Activated T-helper 2 cell treated with anti-CD3 and anti-CD28 coated beads, Interferon-gamma antibody, Interleukin-2, Interleukin-4, amounts not matched to agents 10 μg/mL and 5 μg/mL and 100 μg/mL, durations not matched to agents 14 hours and 24 hours and 36 hours (primary cell): ENCODE measurements at regions not wholly inside any gene's neighbourhood (a gene's known extent, or its start where the extent isn't known, plus 50 kb on each side); places are given as distances from the start of the nearest gene placed in this dataset.

ENCODE experiments used
- DNase-seq: peaks from one replicate; pipeline ENCODE4 v3.0.0; 2021; ENCODE audit warnings: low spot score
- H3K27ac Mint-ChIP-seq: one replicate; pipeline ENCODE4 v1.8.0; 2021; ENCODE audit warnings: mixed read lengths
- H3K27me3 Mint-ChIP-seq: one replicate; pipeline ENCODE4 v1.8.0; 2021; ENCODE audit warnings: low read depth, mixed read lengths
- H3K36me3 Mint-ChIP-seq: one replicate; pipeline ENCODE4 v1.8.0; 2021; ENCODE audit warnings: low read depth, mixed read lengths
- H3K4me1 Mint-ChIP-seq: one replicate; pipeline ENCODE4 v1.8.0; 2021; ENCODE audit warnings: low read depth, mixed read lengths
- H3K4me3 Mint-ChIP-seq: one replicate; pipeline ENCODE4 v1.8.0; 2021; ENCODE audit warnings: low read depth, mild to moderate bottlenecking, moderate library complexity, mixed read lengths
- H3K9me3 Mint-ChIP-seq: one replicate; pipeline ENCODE4 v1.8.0; 2021; ENCODE audit warnings: mixed read lengths
- intact Hi-C: fragments of 100-400 bp; cut with micrococcal nuclease; formaldehyde crosslinking; loops from one replicate; pipeline ENCODE4 v1.15.1; 2023

DNA sequence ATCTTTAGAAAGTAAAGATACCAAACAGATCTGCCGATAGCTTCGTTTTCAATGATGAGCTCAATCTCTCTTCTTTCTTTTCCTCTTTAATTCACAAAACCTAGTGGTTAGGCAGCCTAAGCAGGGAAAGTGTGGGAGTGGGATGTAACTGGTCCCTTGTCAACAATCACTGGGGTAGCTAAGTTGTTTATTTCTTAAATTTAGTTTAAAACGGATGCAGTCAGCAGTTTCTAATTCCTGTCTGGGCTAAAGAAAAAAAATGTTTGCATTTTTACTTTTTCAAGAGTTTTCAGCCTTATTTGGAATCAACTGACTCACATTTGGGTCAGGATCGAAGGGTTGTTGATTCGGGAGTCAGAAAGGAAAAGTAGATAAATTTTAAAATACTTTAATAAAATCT lies 137.7 kb upstream of the TACR1 start:
- Mint-ChIP-seq H3K4me3 (no peak overlapping the region), H3K27me3 (no peaks in the 10 kb centered on the region), H3K4me1 (no peaks in the 10 kb centered on the region), H3K27ac (no peak overlapping the region), H3K36me3 (no peaks in the 10 kb centered on the region), H3K9me3 (no peaks in the 10 kb centered on the region)
- DNase-seq, result no peak
- intact Hi-C loops, result no loop called here

DNA sequence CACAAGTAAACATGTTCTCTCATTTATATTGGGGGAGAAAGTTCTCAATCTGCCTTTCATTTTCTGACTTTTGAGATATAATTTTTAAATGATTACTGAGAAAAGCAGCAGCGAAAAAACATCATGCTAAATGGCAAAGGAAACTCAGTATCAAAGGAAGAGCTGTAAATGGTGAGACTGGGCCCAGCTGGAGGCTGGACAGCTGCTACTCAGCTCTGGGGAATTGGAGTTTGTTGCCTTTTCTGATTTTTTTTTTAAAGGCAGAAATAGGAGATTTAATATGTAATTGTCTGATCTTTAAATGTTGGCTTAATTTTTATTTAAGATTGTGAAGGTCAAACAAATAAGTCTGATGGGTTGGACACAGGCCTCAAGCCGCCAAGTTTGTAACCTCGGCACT lies 137.1 kb upstream of the TACR1 start:
- intact Hi-C loops, result no loop called here
- Mint-ChIP-seq H3K4me1 (no peaks in the 10 kb centered on the region), H3K27ac (no peak overlapping the region), H3K4me3 (no peak overlapping the region), H3K36me3 (no peaks in the 10 kb centered on the region), H3K9me3 (no peaks in the 10 kb centered on the region), H3K27me3 (no peaks in the 10 kb centered on the region)
- no peak for DNase-seq

DNA sequence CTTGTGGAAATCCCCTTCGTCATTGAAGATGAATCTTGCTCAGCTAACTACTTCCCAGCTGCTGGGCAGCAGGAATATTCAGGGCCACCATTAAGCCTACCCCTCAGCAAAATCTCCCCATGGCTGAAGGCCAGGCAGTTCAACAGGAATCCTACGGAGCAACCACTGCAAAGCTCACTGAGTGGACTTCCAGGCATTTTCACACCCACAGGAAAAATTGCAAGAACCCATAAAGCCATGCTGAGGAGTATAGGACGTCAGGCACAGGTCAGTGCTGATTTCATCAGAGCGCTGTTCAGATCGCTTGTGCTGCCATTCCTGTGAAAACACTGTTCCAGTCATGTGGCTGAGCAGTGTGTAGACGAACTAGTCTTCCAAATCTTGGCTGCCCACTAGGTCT lies 134.8 kb upstream of the TACR1 start:
- H3K27ac Mint-ChIP-seq, result no peak overlapping the region
- no peaks in the 10 kb centered on the region for H3K9me3 Mint-ChIP-seq
- intact Hi-C loops, result no loop called here
- H3K36me3 Mint-ChIP-seq, result no peaks in the 10 kb centered on the region
- no peak overlapping the region for H3K4me3 Mint-ChIP-seq
- DNase-seq, result no peak
- H3K27me3 Mint-ChIP-seq, result no peaks in the 10 kb centered on the region
- H3K4me1 Mint-ChIP-seq, result no peaks in the 10 kb centered on the region

DNA sequence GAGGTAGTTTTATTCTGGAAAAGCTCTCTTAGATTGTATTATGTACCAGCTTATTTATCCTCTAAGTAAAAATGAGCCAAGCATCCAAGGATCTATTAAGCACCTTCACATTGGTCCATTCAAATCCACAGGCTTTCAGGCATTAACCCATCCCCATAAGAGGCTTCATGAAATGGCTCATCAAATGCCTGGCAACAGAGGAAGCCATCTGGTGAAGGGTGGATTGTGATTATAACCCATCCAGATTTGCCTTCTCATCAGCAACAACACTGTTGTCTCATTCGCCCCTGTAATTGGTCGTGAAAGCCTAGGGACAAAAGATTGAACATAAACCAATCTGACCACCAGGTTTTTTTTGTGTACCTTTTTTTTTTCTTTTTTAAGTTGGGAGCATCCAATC lies 134.3 kb upstream of the TACR1 start:
- Mint-ChIP-seq H3K36me3 (no peaks in the 10 kb centered on the region), H3K4me3 (no peak overlapping the region), H3K27me3 (no peaks in the 10 kb centered on the region), H3K9me3 (no peaks in the 10 kb centered on the region), H3K4me1 (no peaks in the 10 kb centered on the region), H3K27ac (no peak overlapping the region)
- intact Hi-C loops, result no loop called here
- no peak for DNase-seq

DNA sequence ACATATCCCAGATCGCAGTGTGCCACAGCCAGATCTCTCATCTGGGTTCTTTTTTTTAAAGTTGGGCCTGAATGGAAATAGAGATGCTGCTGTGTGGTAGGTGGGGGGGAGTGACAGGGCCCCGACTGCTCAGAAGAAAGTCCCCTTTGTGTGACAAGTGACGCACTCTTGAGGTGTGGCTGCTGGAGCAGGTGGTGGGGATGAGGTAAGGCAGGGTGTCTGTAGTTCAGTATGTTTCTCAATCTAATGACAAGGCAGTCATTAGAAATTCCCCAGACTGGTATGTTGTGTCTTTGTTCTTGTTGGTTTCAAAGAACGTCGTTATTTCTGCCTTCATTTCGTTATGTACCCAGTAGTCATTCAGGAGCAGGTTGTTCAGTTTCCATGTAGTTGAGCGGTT lies 128.8 kb upstream of the TACR1 start:
- H3K4me3 Mint-ChIP-seq, result no peak overlapping the region
- DNase-seq, result no peak
- H3K36me3 Mint-ChIP-seq, result no peaks in the 10 kb centered on the region
- intact Hi-C loops, result no loop called here
- H3K9me3 Mint-ChIP-seq, result no peaks in the 10 kb centered on the region
- no peaks in the 10 kb centered on the region for H3K27me3 Mint-ChIP-seq
- no peak overlapping the region for H3K27ac Mint-ChIP-seq
- H3K4me1 Mint-ChIP-seq, result no peaks in the 10 kb centered on the region

DNA sequence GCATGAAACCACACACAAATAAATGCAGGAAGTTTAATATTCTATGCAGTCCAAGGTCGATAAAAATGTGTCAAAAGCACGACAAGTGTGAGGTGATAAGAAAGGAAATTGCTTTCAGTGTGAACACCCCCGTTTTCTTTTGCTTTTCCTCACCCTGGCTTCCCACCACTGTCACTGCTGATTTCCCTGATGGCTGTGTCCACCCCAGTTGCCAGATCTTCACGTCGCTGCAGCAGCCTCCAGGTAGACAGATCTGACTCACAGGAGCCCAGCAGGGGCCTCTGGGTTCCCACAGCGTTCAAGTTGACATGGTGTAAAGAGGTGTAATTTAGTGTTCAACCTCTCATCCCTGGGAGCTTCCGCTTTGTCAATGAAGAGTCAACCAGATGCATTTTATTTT lies 128.0 kb upstream of the TACR1 start:
- H3K4me1 Mint-ChIP-seq, result no peaks in the 10 kb centered on the region
- no peaks in the 10 kb centered on the region for H3K27me3 Mint-ChIP-seq
- no peaks in the 10 kb centered on the region for H3K9me3 Mint-ChIP-seq
- intact Hi-C loops, result no loop called here
- no peak overlapping the region for H3K4me3 Mint-ChIP-seq
- DNase-seq, result no peak
- no peaks in the 10 kb centered on the region for H3K36me3 Mint-ChIP-seq
- no peak overlapping the region for H3K27ac Mint-ChIP-seq

DNA sequence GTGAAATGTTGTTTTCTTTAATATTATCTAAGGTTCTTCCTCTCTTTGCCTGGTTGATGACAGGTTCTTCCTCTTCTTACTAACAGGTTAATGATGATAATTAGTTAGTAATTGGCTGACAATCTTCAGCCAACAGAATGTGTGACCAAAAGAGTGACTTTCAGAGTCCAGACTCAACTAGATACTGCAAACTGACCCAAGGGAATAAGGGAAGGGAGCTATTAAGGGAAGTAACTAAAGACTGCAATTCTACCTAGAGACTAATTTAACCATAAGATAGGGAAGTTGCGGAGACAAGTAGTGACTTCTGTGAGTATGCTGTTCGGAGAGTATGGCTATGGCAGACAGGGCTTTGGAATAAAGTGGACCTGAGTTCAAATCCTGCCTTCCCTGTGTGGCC lies 127.3 kb upstream of the TACR1 start:
- DNase-seq, result no peak
- H3K4me1 Mint-ChIP-seq, result no peaks in the 10 kb centered on the region
- no peak overlapping the region for H3K27ac Mint-ChIP-seq
- intact Hi-C loops, result no loop called here
- H3K36me3 Mint-ChIP-seq, result no peaks in the 10 kb centered on the region
- H3K4me3 Mint-ChIP-seq, result no peak overlapping the region
- no peaks in the 10 kb centered on the region for H3K9me3 Mint-ChIP-seq
- H3K27me3 Mint-ChIP-seq, result no peaks in the 10 kb centered on the region

DNA sequence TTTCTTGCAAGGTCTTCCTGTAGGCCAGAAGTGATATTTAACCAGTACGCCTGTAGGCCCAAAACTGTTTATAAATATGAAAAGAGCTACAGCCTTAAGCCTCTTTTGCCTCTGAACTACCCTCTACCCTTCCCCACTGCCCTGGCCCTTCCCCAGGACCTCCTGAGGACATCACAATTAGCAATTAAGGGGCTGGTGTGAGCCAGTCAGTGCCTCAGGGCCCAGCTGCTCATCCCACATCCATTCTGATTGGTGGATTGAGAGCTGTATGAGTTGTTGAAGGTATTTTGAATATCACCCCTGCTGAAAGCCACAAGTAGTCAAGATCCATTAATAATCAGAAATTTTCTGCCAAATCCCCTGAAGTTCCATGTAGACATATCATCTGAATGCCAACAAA lies 126.3 kb upstream of the TACR1 start:
- Mint-ChIP-seq H3K27me3 (no peaks in the 10 kb centered on the region), H3K4me3 (no peak overlapping the region), H3K4me1 (no peaks in the 10 kb centered on the region), H3K9me3 (no peaks in the 10 kb centered on the region), H3K36me3 (no peaks in the 10 kb centered on the region), H3K27ac (no peak overlapping the region)
- DNase-seq, result no peak
- intact Hi-C loops, result no loop called here

DNA sequence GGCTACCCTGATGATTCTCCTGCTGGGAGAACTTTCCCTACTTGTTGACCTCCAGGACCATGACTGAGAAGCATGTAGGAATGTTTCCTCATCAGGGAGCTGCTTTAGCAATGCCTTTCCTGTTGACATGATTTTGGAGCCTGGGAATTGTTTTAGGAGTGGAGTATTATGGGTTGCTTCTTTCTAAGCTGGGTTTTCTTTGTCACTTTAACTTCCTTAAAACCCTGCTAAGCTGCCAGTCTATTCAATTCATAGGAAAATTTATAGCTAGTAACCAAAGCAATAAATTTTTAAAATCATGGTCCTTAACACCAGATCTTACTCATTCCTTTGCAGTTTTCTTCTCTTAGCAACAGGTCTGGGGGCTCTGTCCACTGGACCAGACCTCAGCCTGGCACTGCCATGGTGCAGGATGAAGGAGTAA lies 125.6 kb upstream of the TACR1 start:
- no peak overlapping the region for H3K27ac Mint-ChIP-seq
- H3K9me3 Mint-ChIP-seq, result no peaks in the 10 kb centered on the region
- no peaks in the 10 kb centered on the region for H3K27me3 Mint-ChIP-seq
- H3K4me3 Mint-ChIP-seq, result no peak overlapping the region
- H3K4me1 Mint-ChIP-seq, result no peaks in the 10 kb centered on the region
- H3K36me3 Mint-ChIP-seq, result no peaks in the 10 kb centered on the region
- no peak for DNase-seq
- intact Hi-C loops, result no loop called here

DNA sequence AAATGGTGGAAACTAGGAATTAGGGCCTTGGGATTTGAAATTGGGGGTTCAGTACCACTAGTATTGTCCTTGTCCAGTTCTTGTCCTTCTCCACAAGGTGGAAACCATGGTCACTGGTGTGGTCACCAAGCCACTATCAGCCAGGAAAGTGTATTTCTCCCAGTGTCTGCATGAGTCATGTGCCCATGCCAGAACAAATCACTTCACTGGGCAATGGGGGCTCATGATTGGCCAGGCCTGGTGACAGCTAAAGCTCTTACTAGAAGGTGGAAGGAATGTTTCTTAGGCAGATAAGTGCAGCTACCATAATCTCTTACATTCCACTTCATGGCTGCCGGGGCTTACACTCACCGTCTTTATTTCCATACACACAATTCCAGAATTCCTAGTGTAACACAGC lies 124.8 kb upstream of the TACR1 start:
- intact Hi-C loops, result no loop called here
- H3K4me1 Mint-ChIP-seq, result no peaks in the 10 kb centered on the region
- H3K27me3 Mint-ChIP-seq, result no peaks in the 10 kb centered on the region
- no peaks in the 10 kb centered on the region for H3K9me3 Mint-ChIP-seq
- no peak overlapping the region for H3K27ac Mint-ChIP-seq
- DNase-seq, result no peak
- no peak overlapping the region for H3K4me3 Mint-ChIP-seq
- H3K36me3 Mint-ChIP-seq, result no peaks in the 10 kb centered on the region

DNA sequence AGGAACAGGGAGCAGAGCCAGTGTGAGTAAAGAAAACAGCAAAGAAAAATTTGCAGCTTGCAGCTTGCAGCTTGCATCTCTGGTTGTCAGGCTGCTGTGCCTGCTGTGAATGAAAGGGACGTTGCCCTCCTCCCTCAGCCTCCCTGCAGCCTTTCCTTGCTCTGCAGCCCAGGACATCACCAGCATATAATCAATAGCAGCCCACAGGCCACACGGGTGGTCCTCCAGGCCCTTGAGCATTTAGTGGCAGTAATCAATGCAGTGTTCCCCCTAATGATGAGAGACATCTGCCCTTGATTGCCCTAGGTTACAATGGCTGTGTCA lies 122.2 kb upstream of the TACR1 start:
- Mint-ChIP-seq H3K9me3 (no peaks in the 10 kb centered on the region), H3K4me1 (no peaks in the 10 kb centered on the region), H3K4me3 (no peak overlapping the region), H3K27ac (no peak overlapping the region), H3K27me3 (no peaks in the 10 kb centered on the region), H3K36me3 (no peaks in the 10 kb centered on the region)
- DNase-seq, result no peak
- intact Hi-C loops, result no loop called here

DNA sequence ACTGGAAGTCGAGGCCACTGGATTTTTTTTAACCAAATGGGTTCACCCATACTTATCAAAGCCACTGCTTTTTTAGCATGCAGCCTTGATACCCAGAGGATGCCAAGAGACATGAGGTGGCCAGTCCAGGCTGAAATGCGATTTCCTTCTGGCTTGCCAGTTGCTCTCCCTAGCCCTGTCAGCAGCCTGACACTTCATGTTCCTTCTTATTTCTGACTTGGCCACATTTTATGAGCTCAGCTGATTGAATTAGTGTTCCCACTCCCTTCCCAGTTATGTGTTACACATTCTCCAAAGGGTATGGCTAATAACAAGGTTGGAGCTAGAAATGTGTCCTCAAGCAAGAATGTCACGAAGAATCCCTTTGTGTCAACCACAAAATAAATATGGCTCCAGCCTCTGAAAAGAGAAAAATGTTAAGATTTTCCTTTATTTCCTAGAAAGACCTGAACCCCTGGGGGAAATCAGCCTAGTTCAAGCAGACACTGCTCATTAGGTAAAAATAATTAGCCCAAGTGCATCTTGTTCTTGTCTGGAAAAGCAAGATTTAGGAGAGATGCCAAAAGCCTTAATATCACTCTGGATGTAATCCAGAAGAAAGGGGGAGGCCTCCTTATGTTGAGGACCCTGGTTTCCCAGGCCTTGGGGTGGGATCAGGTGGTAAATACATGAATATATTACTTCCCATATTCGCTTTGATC lies 121.7 kb upstream of the TACR1 start:
- intact Hi-C loops, result no loop called here
- H3K27me3 Mint-ChIP-seq, result no peaks in the 10 kb centered on the region
- H3K9me3 Mint-ChIP-seq, result no peaks in the 10 kb centered on the region
- no peak overlapping the region for H3K27ac Mint-ChIP-seq
- no peak overlapping the region for H3K4me3 Mint-ChIP-seq
- no peaks in the 10 kb centered on the region for H3K4me1 Mint-ChIP-seq
- no peaks in the 10 kb centered on the region for H3K36me3 Mint-ChIP-seq
- no peak for DNase-seq

DNA sequence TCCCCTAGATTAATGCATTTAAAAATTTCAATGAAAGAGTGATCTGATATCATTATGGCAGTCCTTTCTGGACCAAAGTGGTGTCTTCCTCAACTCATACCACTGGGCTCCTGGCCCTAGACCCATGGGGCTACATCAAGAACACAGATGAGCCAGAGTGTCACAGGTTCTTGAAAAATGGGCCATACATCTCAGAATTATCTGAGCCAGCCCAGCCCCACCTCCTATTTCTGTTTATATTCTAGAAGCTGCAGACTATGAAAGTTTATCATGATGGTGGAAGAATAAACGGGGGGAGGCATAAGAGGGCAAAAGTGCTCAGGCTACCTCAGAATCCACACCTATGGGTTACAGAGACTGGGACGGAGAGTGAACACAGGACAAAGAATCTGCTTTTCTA lies 120.6 kb upstream of the TACR1 start:
- Mint-ChIP-seq H3K36me3 (no peaks in the 10 kb centered on the region), H3K27ac (no peak overlapping the region), H3K4me1 (no peaks in the 10 kb centered on the region), H3K4me3 (no peak overlapping the region), H3K27me3 (no peaks in the 10 kb centered on the region), H3K9me3 (no peaks in the 10 kb centered on the region)
- no peak for DNase-seq
- intact Hi-C loops, result no loop called here

DNA sequence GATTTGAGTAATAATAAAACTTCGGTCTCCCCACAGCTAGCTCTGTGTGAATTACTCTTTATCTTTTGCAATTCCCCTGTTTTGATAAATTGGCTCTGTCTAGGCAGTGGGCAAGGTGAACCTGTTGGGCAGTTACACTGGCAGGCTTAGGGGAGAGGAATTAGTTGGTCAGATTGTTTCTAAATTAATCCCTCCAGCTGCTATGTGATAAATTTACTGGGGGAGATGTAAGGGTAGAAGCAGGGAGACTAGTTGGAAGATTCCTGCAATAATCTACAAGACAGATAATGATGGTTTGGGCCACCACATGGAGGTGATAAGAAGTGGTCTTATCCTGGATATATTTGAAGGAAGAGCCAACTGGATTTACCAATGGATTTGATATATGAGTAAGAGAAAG lies 118.5 kb upstream of the TACR1 start:
- Mint-ChIP-seq H3K27ac (no peak overlapping the region), H3K9me3 (no peaks in the 10 kb centered on the region), H3K27me3 (no peaks in the 10 kb centered on the region), H3K4me3 (no peak overlapping the region), H3K4me1 (no peaks in the 10 kb centered on the region), H3K36me3 (no peaks in the 10 kb centered on the region)
- intact Hi-C loops, result no loop called here
- DNase-seq, result no peak
